Activated CD4-positive, alpha-beta memory T cell treated with anti-CD3 and anti-CD28 coated beads for 36 hours (primary cell): ENCODE measurements at regions not wholly inside any gene's neighbourhood (a gene's known extent, or its start where the extent isn't known, plus 50 kb on each side); places are given as distances from the start of the nearest gene placed in this dataset.
"Not testable (repeated sequence)": the region's sequence is repeated elsewhere in the genome, so short reads cannot be mapped to it uniquely, and the experiment has no call there.

Experiments
- CTCF ChIA-PET: fragments of 350-600 bp; sonication (Branson Sonifier 250); formaldehyde crosslinking; loops from one replicate; lab custom pipeline; 2021; ENCODE audit warnings: antibody characterized with exemption, inconsistent platforms; lab: Charles Lee
- POLR2A ChIA-PET: fragments of 350-600 bp; sonication (Branson Sonifier 250); formaldehyde crosslinking; loops from one replicate; lab custom pipeline; 2021; ENCODE audit warnings: antibody characterized with exemption; lab: Charles Lee
- DNase-seq: peaks from one replicate; pipeline ENCODE4 v3.0.0-alpha.2; 2020
- H3K27ac Mint-ChIP-seq: one replicate; pipeline ENCODE4 v1.8.0; 2021; ENCODE audit warnings: mixed read lengths
- H3K27me3 Mint-ChIP-seq: one replicate; pipeline ENCODE4 v1.8.0; 2021; ENCODE audit warnings: mixed read lengths
- H3K36me3 Mint-ChIP-seq: one replicate; pipeline ENCODE4 v1.8.0; 2021; ENCODE audit warnings: mixed read lengths
- H3K4me1 Mint-ChIP-seq: one replicate; pipeline ENCODE4 v1.8.0; 2021; ENCODE audit warnings: low read depth, mixed read lengths
- H3K4me3 Mint-ChIP-seq: one replicate; pipeline ENCODE4 v1.8.0; 2021; ENCODE audit warnings: mild to moderate bottlenecking, mixed read lengths
- H3K9me3 Mint-ChIP-seq: one replicate; pipeline ENCODE4 v1.8.0; 2021; ENCODE audit warnings: mixed read lengths
- intact Hi-C: fragments of 100-400 bp; cut with micrococcal nuclease; formaldehyde crosslinking; loops from one replicate; pipeline ENCODE4 v1.15.1; 2023

DNA sequence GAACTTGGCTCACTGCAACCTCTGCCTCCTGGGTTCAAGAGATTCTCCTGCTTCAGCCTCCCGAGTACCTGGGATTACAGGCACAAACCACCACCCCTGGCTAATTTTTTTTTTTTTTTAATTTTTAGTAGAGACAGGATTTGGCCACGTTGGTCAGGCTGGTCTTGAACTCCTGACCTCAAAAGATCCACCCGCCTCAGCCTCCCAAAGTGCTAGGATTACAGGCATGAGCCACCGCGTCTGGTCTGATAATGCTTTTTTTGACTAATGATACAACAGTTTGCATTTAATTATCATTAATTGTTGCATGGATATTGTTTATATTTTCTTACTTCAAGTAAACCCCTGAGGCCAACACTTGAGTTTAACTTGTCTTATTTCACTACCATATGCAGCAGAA is 286.6 kb downstream of the CYRIA start:
- H3K27ac Mint-ChIP-seq, intact Hi-C loops, H3K4me1 Mint-ChIP-seq, H3K9me3 Mint-ChIP-seq, H3K36me3 Mint-ChIP-seq, H3K27me3 Mint-ChIP-seq, DNase-seq, POLR2A ChIA-PET, CTCF ChIA-PET, H3K4me3 Mint-ChIP-seq: not testable (repeated sequence)

DNA sequence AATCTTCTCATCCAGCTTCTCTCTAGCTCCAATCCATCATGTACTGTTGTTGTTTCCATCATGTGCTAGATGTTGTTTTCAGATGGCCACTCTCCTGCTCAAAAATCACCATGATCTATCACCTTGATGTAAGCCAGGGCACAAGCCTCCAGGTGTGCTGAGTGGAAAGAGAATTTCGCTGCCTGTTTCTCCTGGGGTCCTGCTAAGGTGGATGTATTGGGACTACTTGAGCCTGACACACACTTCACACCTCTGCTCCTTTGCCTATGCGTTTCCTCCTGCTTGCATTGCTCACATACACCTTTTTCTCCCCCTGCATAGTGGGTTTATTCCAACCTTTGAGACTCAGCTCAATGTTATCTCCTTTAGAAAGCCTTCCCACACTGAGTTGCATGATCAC is 287.6 kb downstream of the CYRIA start:
- Mint-ChIP-seq H3K4me1 (no peaks in the 10 kb centered on the region), H3K27me3 (no peaks in the 10 kb centered on the region), H3K4me3 (no peak overlapping the region), H3K27ac (no peak overlapping the region), H3K36me3 (no peaks in the 10 kb centered on the region), H3K9me3 (no peaks in the 10 kb centered on the region)
- CTCF ChIA-PET: no interaction called here
- intact Hi-C loops: no loop called here
- DNase-seq: no peak
- POLR2A ChIA-PET: no interaction called here

DNA sequence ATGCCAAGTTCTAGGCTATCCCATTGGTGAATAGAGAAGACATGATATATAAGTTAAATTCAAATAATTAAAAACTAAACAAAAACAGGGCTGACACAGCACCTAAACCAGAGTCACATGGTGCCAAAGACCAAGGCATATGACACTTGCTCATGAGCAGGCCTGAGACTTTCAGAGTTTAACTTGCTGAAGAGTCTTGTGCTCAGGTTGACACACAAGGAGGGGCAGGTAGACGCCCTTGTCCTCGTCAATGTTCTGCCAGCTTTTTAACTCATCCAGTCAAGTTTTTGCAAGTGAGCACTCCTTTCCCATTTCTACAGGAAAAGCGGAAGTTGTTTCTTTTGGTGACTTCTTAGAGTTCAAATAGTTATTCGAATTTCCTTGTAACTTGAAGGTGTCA is 289.7 kb downstream of the CYRIA start:
- Mint-ChIP-seq H3K27me3 (no peaks in the 10 kb centered on the region), H3K9me3 (no peaks in the 10 kb centered on the region), H3K27ac (no peak overlapping the region), H3K4me3 (no peak overlapping the region), H3K4me1 (no peaks in the 10 kb centered on the region), H3K36me3 (no peaks in the 10 kb centered on the region)
- ChIA-PET CTCF (no interaction called here), POLR2A (no interaction called here)
- DNase-seq: no peak
- intact Hi-C loops: no loop called here

DNA sequence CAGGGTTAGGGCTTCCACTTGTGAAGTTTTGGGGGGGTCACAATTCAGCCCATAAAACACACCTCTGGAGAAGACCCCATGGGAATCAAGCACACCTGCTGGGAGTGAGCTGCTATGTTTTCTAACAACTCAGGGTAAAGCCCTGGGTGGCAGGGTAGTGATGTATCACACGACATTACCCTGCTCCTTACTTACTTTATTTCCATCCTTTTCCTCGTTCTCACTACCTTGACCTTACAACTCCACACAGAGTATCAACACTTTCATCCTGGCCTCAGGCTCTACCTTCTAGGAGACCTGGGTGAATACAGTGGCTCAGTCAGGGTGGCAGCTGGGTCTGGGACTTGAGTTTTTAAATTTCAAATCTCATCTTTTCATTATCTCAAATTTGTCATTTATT is 290.3 kb downstream of the CYRIA start:
- Mint-ChIP-seq H3K4me3 (no peak overlapping the region), H3K27me3 (no peaks in the 10 kb centered on the region), H3K4me1 (no peaks in the 10 kb centered on the region), H3K9me3 (no peaks in the 10 kb centered on the region), H3K27ac (no peak overlapping the region), H3K36me3 (no peaks in the 10 kb centered on the region)
- no peak for DNase-seq
- CTCF ChIA-PET: no interaction called here
- POLR2A ChIA-PET: no interaction called here
- intact Hi-C loops: no loop called here

DNA sequence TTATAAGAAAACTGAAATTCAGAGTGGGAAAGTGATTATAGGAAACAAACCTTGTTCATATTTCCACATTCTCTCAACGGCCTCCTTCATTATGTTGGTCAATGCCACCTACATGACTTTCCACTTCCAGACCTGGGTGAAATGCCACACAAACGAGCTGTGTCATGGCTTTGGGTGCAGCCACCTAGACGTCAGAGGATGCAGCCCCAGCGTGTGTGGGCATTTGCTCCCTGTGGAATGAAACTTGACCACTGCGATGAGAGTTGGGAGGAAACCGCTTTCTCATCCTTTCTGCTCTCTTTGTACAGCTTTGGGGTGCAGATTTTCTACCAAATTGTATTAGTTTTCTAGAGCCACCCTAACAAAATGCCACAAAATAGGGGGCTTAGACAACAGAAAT is 291.0 kb downstream of the CYRIA start:
- ChIA-PET POLR2A (no interaction called here), CTCF (no interaction called here)
- intact Hi-C loops: no loop called here
- Mint-ChIP-seq H3K4me3 (no peak overlapping the region), H3K27me3 (no peaks in the 10 kb centered on the region), H3K4me1 (no peaks in the 10 kb centered on the region), H3K36me3 (no peaks in the 10 kb centered on the region), H3K27ac (no peak overlapping the region), H3K9me3 (no peaks in the 10 kb centered on the region)
- DNase-seq: no peak

DNA sequence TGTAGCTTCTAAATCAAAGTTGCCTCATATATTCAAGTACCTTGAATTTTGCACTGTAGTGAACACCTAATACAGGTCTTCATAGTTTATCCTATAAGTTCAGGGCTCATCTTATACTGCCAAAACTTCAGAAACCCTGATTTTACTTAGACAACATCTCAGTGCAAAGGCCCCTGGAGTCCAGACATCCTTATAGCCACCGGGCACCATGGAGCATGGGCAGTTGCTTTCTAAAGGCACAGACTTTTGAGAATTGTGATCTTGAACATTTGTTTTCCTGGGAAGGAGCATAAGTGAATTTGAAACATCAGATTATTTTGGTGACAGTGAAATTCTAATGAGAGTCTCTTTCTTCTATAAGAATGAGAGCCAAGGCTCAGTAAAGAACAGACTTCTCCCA is 292.3 kb downstream of the CYRIA start:
- Mint-ChIP-seq H3K27me3 (no peaks in the 10 kb centered on the region), H3K36me3 (no peaks in the 10 kb centered on the region), H3K9me3 (no peaks in the 10 kb centered on the region), H3K4me1 (no peaks in the 10 kb centered on the region), H3K27ac (no peak overlapping the region), H3K4me3 (no peak overlapping the region)
- ChIA-PET CTCF (no interaction called here), POLR2A (no interaction called here)
- no peak for DNase-seq
- intact Hi-C loops: no loop called here

DNA sequence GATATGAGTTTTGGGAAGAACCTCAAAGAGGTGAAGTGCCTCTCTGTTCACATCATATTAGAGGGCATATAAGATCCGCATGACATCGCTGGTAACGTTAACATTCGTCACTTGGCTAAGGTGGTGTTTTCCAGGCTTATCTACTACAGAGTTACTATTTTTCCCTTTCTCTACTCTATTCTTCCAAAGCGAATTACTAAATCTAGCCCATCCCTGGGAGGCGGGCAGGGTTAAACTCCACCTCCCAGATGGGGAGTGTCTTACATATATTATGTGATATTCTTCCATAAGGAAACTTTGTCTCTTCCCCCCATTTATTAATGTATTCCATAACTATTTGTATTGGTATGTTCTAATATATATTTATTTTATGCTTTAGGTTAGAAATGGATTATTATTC is 293.9 kb downstream of the CYRIA start:
- no peak overlapping the region for H3K4me3 Mint-ChIP-seq
- H3K27me3 Mint-ChIP-seq: no peaks in the 10 kb centered on the region
- intact Hi-C loops: no loop called here
- H3K9me3 Mint-ChIP-seq: no peaks in the 10 kb centered on the region
- DNase-seq: no peak
- CTCF ChIA-PET: no interaction called here
- no peaks in the 10 kb centered on the region for H3K36me3 Mint-ChIP-seq
- H3K27ac Mint-ChIP-seq: no peak overlapping the region
- POLR2A ChIA-PET: no interaction called here
- no peaks in the 10 kb centered on the region for H3K4me1 Mint-ChIP-seq

DNA sequence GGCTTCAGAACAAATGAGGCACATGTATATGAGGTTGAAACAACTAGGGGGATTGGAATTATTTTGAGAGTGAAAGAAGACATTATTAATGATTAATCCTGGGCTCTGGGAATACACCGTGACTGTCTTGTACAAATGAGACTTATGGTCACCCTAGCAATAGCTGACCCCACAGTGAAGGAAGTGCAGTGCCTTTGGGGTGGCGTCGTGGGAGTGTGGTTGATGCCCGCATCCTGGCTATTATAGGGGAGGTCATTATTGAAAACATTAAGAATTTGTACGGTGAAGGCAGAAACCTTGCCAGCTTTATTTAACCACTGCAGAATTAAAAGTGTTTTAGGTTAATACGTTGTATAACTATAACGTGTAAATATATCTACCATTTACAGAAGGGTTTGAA is 296.7 kb downstream of the CYRIA start:
- CTCF ChIA-PET: no interaction called here
- intact Hi-C loops: no loop called here
- POLR2A ChIA-PET: no interaction called here
- H3K27ac Mint-ChIP-seq: no peak overlapping the region
- DNase-seq: no peak
- no peaks in the 10 kb centered on the region for H3K4me1 Mint-ChIP-seq
- no peaks in the 10 kb centered on the region for H3K9me3 Mint-ChIP-seq
- no peaks in the 10 kb centered on the region for H3K36me3 Mint-ChIP-seq
- H3K27me3 Mint-ChIP-seq: no peaks in the 10 kb centered on the region
- H3K4me3 Mint-ChIP-seq: no peak overlapping the region

DNA sequence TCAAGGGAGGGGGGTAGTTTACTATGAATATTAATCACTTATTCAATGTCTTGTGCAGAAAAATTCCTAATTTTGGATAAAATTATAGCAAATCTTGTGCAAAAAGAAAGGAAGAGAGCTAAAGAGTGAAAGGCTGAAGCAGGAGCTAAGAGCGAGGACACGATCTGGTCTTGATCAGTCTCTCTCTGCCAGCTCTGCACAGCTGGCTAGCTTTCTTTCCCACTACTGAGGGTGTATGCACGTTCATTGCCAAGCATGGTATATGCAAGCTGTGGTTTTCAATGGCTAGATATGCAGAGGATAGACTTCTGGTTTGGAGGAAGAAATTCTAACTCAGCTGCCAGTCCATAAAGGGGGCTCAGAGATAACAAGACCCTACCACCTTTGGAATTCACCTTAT is 297.3 kb downstream of the CYRIA start:
- H3K4me3 Mint-ChIP-seq: no peak overlapping the region
- no peak overlapping the region for H3K27ac Mint-ChIP-seq
- H3K9me3 Mint-ChIP-seq: no peaks in the 10 kb centered on the region
- CTCF ChIA-PET: no interaction called here
- DNase-seq: no peak
- POLR2A ChIA-PET: no interaction called here
- H3K4me1 Mint-ChIP-seq: no peaks in the 10 kb centered on the region
- intact Hi-C loops: no loop called here
- H3K36me3 Mint-ChIP-seq: no peaks in the 10 kb centered on the region
- H3K27me3 Mint-ChIP-seq: no peaks in the 10 kb centered on the region

DNA sequence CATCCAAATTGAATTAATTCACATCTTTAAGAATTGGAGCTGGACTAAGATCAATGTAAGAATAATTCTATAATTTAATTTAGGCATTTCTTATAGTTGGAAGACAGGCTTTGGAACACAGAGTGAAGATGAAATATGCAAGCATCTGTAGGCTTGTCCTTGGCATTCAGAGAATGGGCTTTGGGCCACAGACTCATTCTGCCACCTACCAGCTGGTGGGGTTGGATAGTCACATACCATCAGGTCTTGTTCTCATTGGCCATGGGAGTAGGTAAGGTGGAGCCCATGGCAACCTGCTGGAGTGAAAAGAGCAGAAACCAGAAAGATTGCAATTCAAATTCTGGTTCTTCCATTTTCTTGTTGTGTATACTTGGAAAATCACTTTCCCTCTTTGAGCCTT is 300.3 kb downstream of the CYRIA start:
- CTCF ChIA-PET: no interaction called here
- intact Hi-C loops: no loop called here
- Mint-ChIP-seq H3K27me3 (no peaks in the 10 kb centered on the region), H3K9me3 (no peaks in the 10 kb centered on the region), H3K4me1 (no peaks in the 10 kb centered on the region), H3K27ac (no peak overlapping the region), H3K36me3 (no peaks in the 10 kb centered on the region), H3K4me3 (no peak overlapping the region)
- DNase-seq: no peak
- POLR2A ChIA-PET: no interaction called here

DNA sequence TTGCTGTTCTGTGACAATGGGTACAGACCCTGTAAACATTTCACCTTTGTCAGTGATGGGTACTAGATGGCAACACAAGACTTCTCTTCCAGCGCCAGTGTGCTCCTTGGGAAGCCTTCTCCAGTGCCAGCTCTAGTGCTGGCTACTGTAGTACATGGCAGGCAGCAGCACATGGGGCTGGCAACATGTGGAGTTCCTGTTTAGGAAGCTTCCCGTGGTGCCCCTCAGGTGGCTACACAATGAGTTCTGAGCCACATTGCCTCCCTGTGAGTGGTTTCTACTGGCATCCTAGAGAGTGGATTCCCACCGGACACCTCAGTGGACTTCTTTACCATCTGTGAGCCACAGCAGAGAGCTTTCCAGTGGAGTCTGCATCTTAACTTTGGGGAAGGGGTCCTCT is 302.1 kb downstream of the CYRIA start:
- no peak overlapping the region for H3K4me3 Mint-ChIP-seq
- no peaks in the 10 kb centered on the region for H3K27me3 Mint-ChIP-seq
- no peak for DNase-seq
- H3K27ac Mint-ChIP-seq: no peak overlapping the region
- H3K36me3 Mint-ChIP-seq: no peaks in the 10 kb centered on the region
- ChIA-PET POLR2A (no interaction called here), CTCF (no interaction called here)
- intact Hi-C loops: no loop called here
- H3K4me1 Mint-ChIP-seq: no peaks in the 10 kb centered on the region
- H3K9me3 Mint-ChIP-seq: no peaks in the 10 kb centered on the region

DNA sequence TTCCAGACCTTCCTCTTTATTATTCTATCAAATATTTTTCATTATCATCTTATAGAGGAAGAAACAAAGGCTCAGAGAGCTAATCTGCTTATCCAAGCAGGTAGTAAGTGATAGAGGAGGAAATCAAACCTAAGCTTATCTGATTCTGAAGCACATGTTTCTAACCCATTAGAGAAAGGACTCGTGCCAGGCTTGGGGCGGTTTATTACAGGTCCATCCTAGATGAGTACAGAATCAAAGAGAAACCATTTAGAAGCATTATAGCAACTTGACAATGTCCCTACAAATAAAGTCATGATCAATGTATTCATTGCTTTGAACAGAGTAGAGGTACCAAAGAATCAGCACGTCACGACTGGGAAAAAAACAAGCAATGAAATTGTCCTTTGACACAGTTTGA is 303.0 kb downstream of the CYRIA start:
- DNase-seq: no peak

DNA sequence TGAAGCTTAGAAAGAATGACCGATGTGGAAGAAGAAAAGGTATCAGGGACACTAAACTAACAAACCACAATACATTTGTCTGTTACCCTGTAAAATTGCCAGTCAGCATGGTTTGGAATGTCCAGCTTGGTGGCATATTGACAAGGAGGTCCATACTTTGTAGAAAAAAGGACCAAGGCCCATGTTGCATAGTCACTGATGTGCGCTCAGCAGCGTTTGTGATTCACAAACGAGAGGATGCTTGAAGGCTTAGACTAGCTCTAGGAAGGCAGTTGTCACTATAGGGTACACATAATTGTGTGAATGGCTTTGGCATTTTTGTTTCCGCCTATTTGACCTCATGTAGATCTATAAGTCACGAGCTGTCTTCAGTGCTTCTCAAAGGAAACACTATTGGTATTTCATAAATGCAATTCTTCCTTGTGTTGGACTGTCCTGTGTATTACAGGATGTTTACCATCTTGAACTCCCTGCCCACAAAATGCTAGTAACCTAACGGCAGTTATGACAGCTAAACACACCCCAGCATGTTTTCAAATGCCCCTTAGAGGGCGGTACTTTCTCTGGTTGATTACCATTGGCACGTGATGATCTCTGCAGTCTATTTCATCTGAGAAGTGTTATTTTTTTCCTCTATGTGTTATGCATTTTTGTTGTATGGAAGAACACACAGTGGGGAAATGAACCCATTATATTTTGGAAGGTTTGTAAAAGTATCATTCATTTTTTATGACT is 304.2 kb downstream of the CYRIA start:
- Mint-ChIP-seq H3K4me1 (no peaks in the 10 kb centered on the region), H3K27ac (no peak overlapping the region), H3K36me3 (no peaks in the 10 kb centered on the region), H3K27me3 (no peaks in the 10 kb centered on the region), H3K4me3 (no peak overlapping the region), H3K9me3 (peaks cover 3% of the 10 kb centered on the region)
- DNase-seq: no peak
- ChIA-PET POLR2A (no interaction called here), CTCF (no interaction called here)
- intact Hi-C loops: no loop called here

More for the DNA sequence above, 303.0 kb downstream of the CYRIA start:
- H3K4me3 Mint-ChIP-seq: no peak overlapping the region
- H3K27ac Mint-ChIP-seq: no peak overlapping the region
- no peaks in the 10 kb centered on the region for H3K9me3 Mint-ChIP-seq
- no peaks in the 10 kb centered on the region for H3K27me3 Mint-ChIP-seq
- H3K4me1 Mint-ChIP-seq: no peaks in the 10 kb centered on the region
- CTCF ChIA-PET: no interaction called here
- H3K36me3 Mint-ChIP-seq: no peaks in the 10 kb centered on the region
- POLR2A ChIA-PET: no interaction called here
- intact Hi-C loops: no loop called here
